ENCODE measurements at regions not wholly inside any gene's neighbourhood (a gene's known extent, or its start where the extent isn't known, plus 50 kb on each side); places are given as distances from the start of the nearest gene placed in this dataset.
A peak's percentile ranks its signal among the peaks of the same experiment; 100 is the strongest.

- peaks cover 8 to 16% of the 10 kb centered on the region in 2 experiments; a peak in 2 of 4 replicates for H3K79me1 ChIP-seq (ENCODE audit: low read depth in 1 of 2, low read length in 2 of 2)
- H3K36me3 ChIP-seq (ENCODE audit: control insufficient read depth, insufficient read depth, low read length), result no peaks in the 10 kb centered on the region
- peak overlapping the region; percentile 83 for H2BK20ac ChIP-seq (ENCODE audit: low read depth, low read length)
- dilution Hi-C loops (cut with HindIII; ENCODE audit: low sequenced_read_pairs, unreplicated experiment), result no loop called here
- H4K5ac ChIP-seq (ENCODE audit: low read depth, low read length), result peak overlapping the region; percentile 84; the same call in 1 of the 2 replicates
- no peaks in the 10 kb centered on the region for H4K20me1 ChIP-seq (ENCODE audit: insufficient read depth, low read length)
- H2AK5ac ChIP-seq (ENCODE audit: low read depth, low read length), result peak overlapping the region; percentile 15; the same call in 1 of the 2 replicates
- H3K23ac ChIP-seq (ENCODE audit: low read depth, low read length), result peak overlapping the region; percentile 83
- peak overlapping the region; percentile 90 for H3K14ac ChIP-seq (replicated peaks; ENCODE audit: low read depth, low read length)
- in situ Hi-C loops (cut with MboI; ENCODE audit: low sequenced_read_pairs), result no loop called here
- peak overlapping the region; percentile 84 to 92 for H4K8ac ChIP-seq (ENCODE audit: low read depth in 2 of 2, low read length in 2 of 2)
- H3K4ac ChIP-seq (ENCODE audit: low read depth, low read length), result peak overlapping the region; percentile 88
- peak overlapping the region; percentile 29 for H2AK9ac ChIP-seq (replicated peaks; ENCODE audit: low read depth, low read length, poor library complexity)
- TF ChIP-seq CEBPB (IDR thresholded peaks at IDR 0.05; ENCODE audit: low read depth, low read length) (no peak), SMC3 (IDR thresholded peaks at IDR 0.05; ENCODE audit: low read depth, low read length) (no peak), NFE2L2 (IDR thresholded peaks at IDR 0.05; ENCODE audit: low read depth, low read length) (no peak), POLR2A (IDR thresholded peaks at IDR 0.05; ENCODE audit: low read depth, low read length) (no peak), MXI1 (IDR thresholded peaks at IDR 0.05; ENCODE audit: borderline replicate concordance, low read depth, low read length) (no peak), CHD1 (IDR thresholded peaks at IDR 0.05; ENCODE audit: low read depth, low read length) (no peak), RCOR1 (IDR thresholded peaks at IDR 0.05; ENCODE audit: insufficient replicate concordance, low read length) (no peak), BHLHE40 (IDR thresholded peaks at IDR 0.05; ENCODE audit: low read depth, low read length) (no peak), CTCF (conservative IDR thresholded peaks at IDR 0.05; ENCODE audit: low read depth, low read length) (no peak), MAFK (IDR thresholded peaks at IDR 0.05; ENCODE audit: low read depth, low read length) (no peak), FOS (IDR thresholded peaks at IDR 0.05; ENCODE audit: low read depth, low read length) (no peak)
- ATAC-seq (ENCODE audit: low read depth), result no peak
- ChIA-PET CTCF (interaction anchor here (0.6 to 1.1 kb wide), 4 partner anchors 15 to 179 kb away, joined by 3 to 5 read pairs (median 3); no protein-coding TSS in a partner anchor), POLR2A (ENCODE audit: unreplicated experiment) (no interaction called here)
- peak overlapping the region; percentile 28 for H3K27ac ChIP-seq (ENCODE audit: insufficient read depth, low read length)
- peak overlapping the region; percentile 24; the same call in 1 of the 2 replicates for H3K9ac ChIP-seq (ENCODE audit: low read depth, low read length)
- BruUV-seq (replicated peaks), result no TSS peak
- peak overlapping the region; percentile 93 for H2BK120ac ChIP-seq (ENCODE audit: low read depth, low read length)
- intact Hi-C loops (cut with micrococcal nuclease), result loop anchor here (2.0 to 5.0 kb wide), 3 partner anchors 125 to 177 kb away; partner anchors contain the start of gene ZNF217
- peaks cover 28% of the 10 kb centered on the region for H3K4me1 ChIP-seq (ENCODE audit: control insufficient read depth, insufficient read depth, low read length)
- WGBS, 2 experiments (ENCODE audit: extremely low coverage in 2 of 2, insufficient read length in 1 of 2), result 100% methylated on average over 1 of the region's 8 CpGs; no CpG with 5 or more reads in 1 of the 2 experiments
- no peaks in the 10 kb centered on the region for H3K9me3 ChIP-seq (ENCODE audit: control insufficient read depth, insufficient read depth, low read length)
- H3K4me3 ChIP-seq (ENCODE audit: insufficient read depth, low read depth, low read length), result no peak overlapping the region
- no peak for DNase-seq
- H2AFZ ChIP-seq (replicated peaks; ENCODE audit: low read length, poor library complexity), result peak overlapping the region; percentile 75
- no peaks in the 10 kb centered on the region for H3K27me3 ChIP-seq (ENCODE audit: control insufficient read depth, insufficient read depth, low read length)
- H2BK5ac ChIP-seq (ENCODE audit: low read depth, low read length, poor library complexity, severe bottlenecking), result peak overlapping the region; percentile 95
- H3K18ac ChIP-seq (ENCODE audit: low read depth, low read length), result peak overlapping the region; percentile 88; the same call in 1 of the 2 replicates
- H3K56ac ChIP-seq (ENCODE audit: extremely low read depth, insufficient read depth, low read length), result peak overlapping the region; percentile 40; the same call in 1 of the 2 replicates
- H3K9me1 ChIP-seq (ENCODE audit: insufficient read depth, low read length), result peaks cover 12% of the 10 kb centered on the region
- peak overlapping the region; percentile 92; the same call in 2 of the 3 replicates for H2BK15ac ChIP-seq (ENCODE audit: low read depth, low read length)
- H3K4me2 ChIP-seq (ENCODE audit: low read depth, low read length), result peak overlapping the region; percentile 81
- H4K91ac ChIP-seq (ENCODE audit: insufficient read depth, low read depth, low read length), result peak overlapping the region; percentile 87
Observed at GRCh38 chr20:53737396-53738038, 143.9 kb upstream of the ZNF217 start.

Measured in IMR-90 (cell line).